CD14-positive monocyte (primary cell): ENCODE measurements at regions not wholly inside any gene's neighbourhood (a gene's known extent, or its start where the extent isn't known, plus 50 kb on each side); places are given as distances from the start of the nearest gene placed in this dataset.

Source experiments
- DNase-seq, 3 donors: peaks; one replicate each; pipeline ENCODE4 v3.0.0-alpha.2; 2011 to 2022
- H2AFZ ChIP-seq: 2 replicates; pipeline ENCODE4 v1.6.0; 2012; ENCODE audit warnings: mild to moderate bottlenecking, low read depth, low read length, inconsistent platforms; ENCODE audit not compliant: insufficient read depth, poor library complexity, severe bottlenecking
- H3K27ac ChIP-seq, 2 donors: 1 replicate in 1 of 2; 2 replicates in 1 of 2; pipeline ENCODE4 v1.5.1; 2012 to 2013; ENCODE audit warnings: low read length in 2 of 2, control low read depth in 1 of 2, inconsistent platforms in 1 of 2, low read depth in 1 of 2, mild to moderate bottlenecking in 1 of 2
- H3K27me3 ChIP-seq, 2 donors: one replicate each; pipeline versions ENCODE4 v1.6.0 to v1.6.1; 2011 to 2013; ENCODE audit warnings: low read length in 2 of 2; ENCODE audit not compliant: control insufficient read depth in 2 of 2, insufficient read depth in 2 of 2
- H3K36me3 ChIP-seq, 2 donors: replicated peaks in 1 of 2; 1 replicate in 1 of 2; 2 replicates in 1 of 2; pipeline versions ENCODE4 v1.5.1 to v1.6.1; 2012 to 2013; ENCODE audit warnings: low read length in 2 of 2, control low read depth in 1 of 2, inconsistent platforms in 1 of 2, mild to moderate bottlenecking in 1 of 2; ENCODE audit not compliant: insufficient read depth in 2 of 2, control insufficient read depth in 1 of 2
- H3K4me1 ChIP-seq, 2 donors: 1 replicate in 1 of 2; 2 replicates in 1 of 2; pipeline versions ENCODE4 v1.5.1 to v1.6.1; 2012 to 2013; ENCODE audit warnings: low read length in 2 of 2, control low read depth in 1 of 2, inconsistent platforms in 1 of 2, mild to moderate bottlenecking in 1 of 2, moderate library complexity in 1 of 2; ENCODE audit not compliant: insufficient read depth in 2 of 2, control insufficient read depth in 1 of 2
- H3K4me2 ChIP-seq: replicated peaks from 2 replicates; pipeline ENCODE3; 2012; ENCODE audit warnings: low read length, moderate library complexity, mild to moderate bottlenecking; ENCODE audit not compliant: poor library complexity, severe bottlenecking; ENCODE audit errors: extremely low read depth
- H3K4me3 ChIP-seq, 3 experiments: fragments of 200-600 bp in 1 of 3; sonication (generic) in 1 of 3; replicated peaks in 1 of 3; 1 replicate in 2 of 3; 2 replicates in 1 of 3; pipeline ENCODE4 v1.5.1; 2011 to 2013; ENCODE audit warnings: low read length in 3 of 3, mild to moderate bottlenecking in 3 of 3, control low read depth in 2 of 3, low read depth in 2 of 3, inconsistent platforms in 1 of 3, moderate library complexity in 1 of 3
- H3K79me2 ChIP-seq: 2 replicates; pipeline ENCODE4 v1.6.0; 2012; ENCODE audit warnings: mild to moderate bottlenecking, control low read depth, inconsistent platforms, low read length, moderate library complexity; ENCODE audit not compliant: insufficient read depth
- H3K9ac ChIP-seq: 2 replicates; pipeline ENCODE4 v1.6.0; 2017; ENCODE audit warnings: low read length, mild to moderate bottlenecking; ENCODE audit not compliant: insufficient read depth, poor library complexity, severe bottlenecking
- H3K9me3 ChIP-seq, 2 donors: replicated peaks in 1 of 2; 1 replicate in 1 of 2; 2 replicates in 1 of 2; pipeline versions ENCODE4 v1.5.1 to v1.6.1; 2012 to 2013; ENCODE audit warnings: low read length in 2 of 2, control low read depth in 1 of 2; ENCODE audit not compliant: control insufficient read depth in 1 of 2, insufficient read depth in 1 of 2
- H4K20me1 ChIP-seq: 2 replicates; pipeline ENCODE4 v1.6.0; 2012; ENCODE audit warnings: mild to moderate bottlenecking, low read length, control low read depth, moderate library complexity; ENCODE audit not compliant: insufficient read depth
- H3K27ac Mint-ChIP-seq, 7 donors: one replicate each; pipeline ENCODE4 v1.8.0; 2020; ENCODE audit warnings: mild to moderate bottlenecking in 7 of 7, mixed read lengths in 7 of 7, moderate library complexity in 6 of 7, inconsistent platforms in 2 of 7
- H3K27me3 Mint-ChIP-seq, 3 donors: one replicate each; pipeline ENCODE4 v1.8.0; 2021 to 2022; ENCODE audit warnings: low read depth in 3 of 3, mild to moderate bottlenecking in 3 of 3, mixed read lengths in 3 of 3, moderate library complexity in 3 of 3, inconsistent platforms in 1 of 3
- H3K36me3 Mint-ChIP-seq, 2 donors: one replicate each; pipeline ENCODE4 v1.8.0; 2020; ENCODE audit warnings: mixed read lengths in 2 of 2, inconsistent platforms in 1 of 2, mild to moderate bottlenecking in 1 of 2
- H3K4me1 Mint-ChIP-seq: one replicate; pipeline ENCODE4 v1.8.0; 2020; ENCODE audit warnings: mild to moderate bottlenecking, mixed read lengths
- H3K4me3 Mint-ChIP-seq, 2 donors: one replicate each; pipeline ENCODE4 v1.8.0; 2020; ENCODE audit warnings: mild to moderate bottlenecking in 2 of 2, mixed read lengths in 2 of 2, moderate library complexity in 1 of 2
- H3K9me3 Mint-ChIP-seq, 7 donors: one replicate each; pipeline ENCODE4 v1.8.0; 2020 to 2022; ENCODE audit warnings: mixed read lengths in 7 of 7, mild to moderate bottlenecking in 6 of 7, moderate library complexity in 6 of 7, inconsistent platforms in 2 of 7
- WGBS: methylation state at CpG from one replicate; pipeline ENCODE4 v1.1.5; 2013; ENCODE audit warnings: missing lambda C conversion rate; ENCODE audit not compliant: insufficient coverage; 5-methylcytosine and 5-hydroxymethylcytosine counted together
- intact Hi-C, 2 donors: fragments of 100-400 bp; cut with micrococcal nuclease; formaldehyde crosslinking; loops; one replicate each; pipeline versions ENCODE4 v1.15.0 to v1.15.1; 2023
- TF ChIP-seq, protein P1 (sequence below): fragments of 200-600 bp; IDR thresholded peaks from one replicate; pipeline ENCODE4 v1.8.0; 2022; ENCODE audit warnings: antibody characterized with exemption, mild to moderate bottlenecking

DNA sequence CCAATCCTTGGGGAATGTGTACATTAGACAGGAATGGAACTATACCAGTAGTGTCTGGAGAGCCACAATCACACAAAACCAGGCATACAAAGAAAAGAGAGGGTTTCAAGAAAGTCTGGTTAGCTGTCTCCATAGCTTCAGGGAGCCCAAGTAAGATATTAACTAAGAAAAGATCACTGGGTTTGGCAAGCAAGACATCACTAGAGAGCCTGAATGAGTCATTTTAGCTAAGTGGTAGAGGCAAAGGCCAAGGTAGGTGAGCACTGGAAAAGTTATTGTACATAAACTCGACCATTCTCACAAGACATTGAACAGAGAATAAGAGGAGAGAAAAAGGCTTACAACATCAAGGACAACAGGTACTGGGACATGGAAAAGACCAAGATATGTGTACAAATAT lies 143.8 kb upstream of the ARL4C start:
- Histone ChIP-seq H3K4me2 (no peak overlapping the region), H3K4me1 (no peaks in the 10 kb centered on the region), H3K9me3 (peaks cover 15 to 35% of the 10 kb centered on the region in 2 donors), H3K9ac (no peak overlapping the region), H3K79me2 (no peaks in the 10 kb centered on the region), H3K27me3 (no peaks in the 10 kb centered on the region), H3K27ac (no peak overlapping the region), H3K36me3 (no peaks in the 10 kb centered on the region), H3K4me3 (no peak overlapping the region), H4K20me1 (no peaks in the 10 kb centered on the region), H2AFZ (no peak overlapping the region)
- no peak for DNase-seq
- H3K27me3 Mint-ChIP-seq = peaks cover 0 to 4% (median 2%) of the 10 kb centered on the region in 3 donors
- H3K9me3 Mint-ChIP-seq = peaks cover 18 to 34% (median 25%) of the 10 kb centered on the region in 7 donors
- TF ChIP-seq, protein P1, sequence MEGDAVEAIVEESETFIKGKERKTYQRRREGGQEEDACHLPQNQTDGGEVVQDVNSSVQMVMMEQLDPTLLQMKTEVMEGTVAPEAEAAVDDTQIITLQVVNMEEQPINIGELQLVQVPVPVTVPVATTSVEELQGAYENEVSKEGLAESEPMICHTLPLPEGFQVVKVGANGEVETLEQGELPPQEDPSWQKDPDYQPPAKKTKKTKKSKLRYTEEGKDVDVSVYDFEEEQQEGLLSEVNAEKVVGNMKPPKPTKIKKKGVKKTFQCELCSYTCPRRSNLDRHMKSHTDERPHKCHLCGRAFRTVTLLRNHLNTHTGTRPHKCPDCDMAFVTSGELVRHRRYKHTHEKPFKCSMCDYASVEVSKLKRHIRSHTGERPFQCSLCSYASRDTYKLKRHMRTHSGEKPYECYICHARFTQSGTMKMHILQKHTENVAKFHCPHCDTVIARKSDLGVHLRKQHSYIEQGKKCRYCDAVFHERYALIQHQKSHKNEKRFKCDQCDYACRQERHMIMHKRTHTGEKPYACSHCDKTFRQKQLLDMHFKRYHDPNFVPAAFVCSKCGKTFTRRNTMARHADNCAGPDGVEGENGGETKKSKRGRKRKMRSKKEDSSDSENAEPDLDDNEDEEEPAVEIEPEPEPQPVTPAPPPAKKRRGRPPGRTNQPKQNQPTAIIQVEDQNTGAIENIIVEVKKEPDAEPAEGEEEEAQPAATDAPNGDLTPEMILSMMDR = no peak
- H3K27ac Mint-ChIP-seq = no peak overlapping the region
- intact Hi-C loops = no loop called here
- H3K36me3 Mint-ChIP-seq = no peaks in the 10 kb centered on the region
- no peak overlapping the region for H3K4me3 Mint-ChIP-seq
- H3K4me1 Mint-ChIP-seq = no peaks in the 10 kb centered on the region
- WGBS = no CpG with 5 or more reads among the region's 1 CpG

DNA sequence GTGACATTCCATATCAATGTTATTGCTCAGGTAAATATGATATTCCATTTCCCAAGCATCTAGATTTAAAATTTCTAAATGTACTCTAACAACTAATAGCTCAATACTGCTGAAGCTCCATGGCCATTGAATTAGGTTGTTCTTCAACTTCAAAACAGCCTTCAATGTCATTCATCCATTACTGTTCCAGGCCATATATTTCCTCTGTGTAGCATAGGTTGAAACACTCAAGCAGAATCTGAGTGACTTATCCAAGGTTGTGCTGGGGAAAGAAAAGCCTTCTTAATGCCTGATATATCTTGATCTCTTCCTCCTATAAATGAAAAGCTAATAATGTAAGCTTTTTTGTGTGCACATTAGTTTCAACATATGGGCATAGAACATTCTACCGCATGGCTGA lies 142.1 kb upstream of the ARL4C start:
- Histone ChIP-seq H3K4me2 (no peak overlapping the region), H3K9me3 (peaks cover 15 to 33% of the 10 kb centered on the region in 2 donors), H4K20me1 (no peaks in the 10 kb centered on the region), H3K9ac (no peak overlapping the region), H3K4me1 (no peaks in the 10 kb centered on the region), H3K36me3 (no peaks in the 10 kb centered on the region), H3K27ac (no peak overlapping the region), H3K4me3 (no peak overlapping the region), H3K27me3 (no peaks in the 10 kb centered on the region), H3K79me2 (no peaks in the 10 kb centered on the region), H2AFZ (no peak overlapping the region)
- intact Hi-C loops = no loop called here
- Mint-ChIP-seq H3K4me1 (no peaks in the 10 kb centered on the region), H3K27ac (no peak overlapping the region), H3K27me3 (peaks cover 0 to 6% (median 2%) of the 10 kb centered on the region in 3 donors), H3K9me3 (peaks cover 17 to 31% (median 23%) of the 10 kb centered on the region in 7 donors), H3K4me3 (no peak overlapping the region), H3K36me3 (no peaks in the 10 kb centered on the region)
- no peak for DNase-seq
- TF ChIP-seq, protein P1 = no peak
- WGBS = no CpG with 5 or more reads among the region's 1 CpG
